ENCODE measurements at regions not wholly inside any gene's neighbourhood (a gene's known extent, or its start where the extent isn't known, plus 50 kb on each side); places are given as distances from the start of the nearest gene placed in this dataset.

GRCh38 chr5:100322483-100322882 lies 212.7 kb upstream of the FAM174A start:
- no peak for DNase-seq (ENCODE audit: low read depth)
- no peak overlapping the region for H3K4me3 ChIP-seq (ENCODE audit: control insufficient read depth, low read depth, low read length)
- no peak for TF ChIP-seq CTCF (IDR thresholded peaks at IDR 0.05; ENCODE audit: control insufficient read depth, insufficient read depth, low read depth, low read length, missing control alignments)

GRCh38 chr5:100319885-100320284 lies 215.3 kb upstream of the FAM174A start:
- H3K4me3 ChIP-seq (ENCODE audit: control insufficient read depth, low read depth, low read length), result no peak overlapping the region
- DNase-seq (ENCODE audit: low read depth), result no peak
- no peak for TF ChIP-seq CTCF (IDR thresholded peaks at IDR 0.05; ENCODE audit: control insufficient read depth, insufficient read depth, low read depth, low read length, missing control alignments)

GRCh38 chr5:100313657-100314056 lies 221.5 kb upstream of the FAM174A start:
- H3K4me3 ChIP-seq (ENCODE audit: control insufficient read depth, low read depth, low read length), result no peak overlapping the region
- TF ChIP-seq CTCF (IDR thresholded peaks at IDR 0.05; ENCODE audit: control insufficient read depth, insufficient read depth, low read depth, low read length, missing control alignments), result no peak
- no peak for DNase-seq (ENCODE audit: low read depth)

GRCh38 chr5:100311806-100312205 lies 223.4 kb upstream of the FAM174A start:
- no peak for TF ChIP-seq CTCF (IDR thresholded peaks at IDR 0.05; ENCODE audit: control insufficient read depth, insufficient read depth, low read depth, low read length, missing control alignments)
- no peak for DNase-seq (ENCODE audit: low read depth)
- H3K4me3 ChIP-seq (ENCODE audit: control insufficient read depth, low read depth, low read length), result no peak overlapping the region

- no peak overlapping the region for H3K4me3 ChIP-seq (ENCODE audit: control insufficient read depth, low read depth, low read length)
- TF ChIP-seq CTCF (IDR thresholded peaks at IDR 0.05; ENCODE audit: control insufficient read depth, insufficient read depth, low read depth, low read length, missing control alignments), result no peak
- DNase-seq (ENCODE audit: low read depth), result no peak
Measured at GRCh38 chr5:100306000-100306399, 229.2 kb upstream of the FAM174A start.

- no peak for DNase-seq (ENCODE audit: low read depth)
- TF ChIP-seq CTCF (IDR thresholded peaks at IDR 0.05; ENCODE audit: control insufficient read depth, insufficient read depth, low read depth, low read length, missing control alignments), result no peak
- H3K4me3 ChIP-seq (ENCODE audit: control insufficient read depth, low read depth, low read length), result no peak overlapping the region
Measured at GRCh38 chr5:100303216-100303615, 232.0 kb upstream of the FAM174A start.

- TF ChIP-seq CTCF (IDR thresholded peaks at IDR 0.05; ENCODE audit: control insufficient read depth, insufficient read depth, low read depth, low read length, missing control alignments), result no peak
- H3K4me3 ChIP-seq (ENCODE audit: control insufficient read depth, low read depth, low read length), result no peak overlapping the region
- no peak for DNase-seq (ENCODE audit: low read depth)
Measured at GRCh38 chr5:100299261-100299660, 235.9 kb upstream of the FAM174A start.
